SK-N-SH (cell line): ENCODE measurements at regions not wholly inside any gene's neighbourhood (a gene's known extent, or its start where the extent isn't known, plus 50 kb on each side); places are given as distances from the start of the nearest gene placed in this dataset.

Experiments used
- CTCF ChIA-PET: fragments of 300-600, 350-600 bp; formaldehyde crosslinking; extraction: SDS; loops from one replicate; lab custom pipeline; 2021; lab: Yijun Ruan, JAX
- POLR2A ChIA-PET: fragments of 350-600 bp; sonication (Branson Sonifier 250); formaldehyde crosslinking; extraction: SDS; loops from one replicate; lab custom pipeline; 2020; ENCODE audit warnings: antibody characterized with exemption, inconsistent platforms; lab: Yijun Ruan, JAX
- DNase-seq: peaks from one replicate; pipeline ENCODE4 v3.0.0; 2012
- H2AFZ ChIP-seq: fragments of 200-600 bp; sonication (generic); 2 replicates; pipeline ENCODE4 v1.8.1; 2016; ENCODE audit warnings: antibody characterized with exemption, mild to moderate bottlenecking, low read depth
- H3F3A ChIP-seq: fragments of 200-600 bp; sonication (generic); replicated peaks from 2 replicates; pipeline ENCODE3; 2016; ENCODE audit warnings: antibody characterized with exemption, mild to moderate bottlenecking; ENCODE audit not compliant: insufficient read depth
- H3K27ac ChIP-seq, 2 experiments: fragments of 200-500 bp in 1 of 2; fragments of 200-600 bp in 1 of 2; sonication (Bioruptor generic) in 1 of 2; sonication (generic), shearing (Covaris generic) in 1 of 2; 2 replicates each; pipeline versions ENCODE4 v1.5.1 to v1.6.1; 2014 to 2016; ENCODE audit warnings: low read depth in 2 of 2, inconsistent platforms in 1 of 2, low read length in 1 of 2, mild to moderate bottlenecking in 1 of 2, mixed read lengths in 1 of 2
- H3K27me3 ChIP-seq: fragments of 200-600 bp; sonication (generic), shearing (Covaris generic); 2 replicates; pipeline ENCODE4 v1.6.1; 2016; ENCODE audit warnings: mixed run types; ENCODE audit not compliant: insufficient read depth
- H3K36me3 ChIP-seq, 2 experiments: fragments of 200-500 bp in 1 of 2; fragments of 200-600 bp in 1 of 2; sonication (Bioruptor generic) in 1 of 2; sonication (generic) in 1 of 2; replicated peaks in 1 of 2; 2 replicates each; pipeline versions ENCODE3 to v1.5.1; 2014 to 2016; ENCODE audit warnings: low read length in 1 of 2, mild to moderate bottlenecking in 1 of 2; ENCODE audit not compliant: insufficient read depth in 2 of 2, control insufficient read depth in 1 of 2
- H3K4me1 ChIP-seq, 2 experiments: fragments of 200-500 bp in 1 of 2; fragments of 200-600 bp in 1 of 2; sonication (Bioruptor generic) in 1 of 2; sonication (generic), shearing (Covaris generic) in 1 of 2; 2 replicates each; pipeline versions ENCODE4 v1.5.1 to v1.6.1; 2014 to 2016; ENCODE audit warnings: low read depth in 1 of 2, low read length in 1 of 2, mixed run types in 1 of 2; ENCODE audit not compliant: insufficient read depth in 2 of 2, control insufficient read depth in 1 of 2
- H3K4me2 ChIP-seq: fragments of 200-600 bp; sonication (generic), shearing (Covaris generic); 2 replicates; pipeline ENCODE4 v1.6.1; 2017; ENCODE audit warnings: mixed run types
- H3K4me3 ChIP-seq, 2 experiments: fragments of 200-500 bp in 1 of 2; fragments of 200-600 bp in 1 of 2; sonication (Bioruptor generic) in 1 of 2; sonication (generic), shearing (Covaris generic) in 1 of 2; 2 replicates each; pipeline versions ENCODE4 v1.5.1 to v1.8.1; 2014 to 2016; ENCODE audit warnings: low read depth in 2 of 2, inconsistent platforms in 1 of 2, low read length in 1 of 2, mild to moderate bottlenecking in 1 of 2, mixed read lengths in 1 of 2, moderate library complexity in 1 of 2
- H3K79me2 ChIP-seq: fragments of 200-600 bp; sonication (generic); 2 replicates; pipeline ENCODE4 v1.8.1; 2017; ENCODE audit warnings: mild to moderate bottlenecking; ENCODE audit not compliant: insufficient read depth
- H3K9ac ChIP-seq: fragments of 200-600 bp; sonication (generic); 2 replicates; pipeline ENCODE4 v1.6.1; 2017; ENCODE audit warnings: mixed run types
- H3K9me2 ChIP-seq: fragments of 200-600 bp; sonication (generic); 2 replicates; pipeline ENCODE4 v1.6.1; 2017; ENCODE audit warnings: mixed run types
- H3K9me3 ChIP-seq: fragments of 200-600 bp; sonication (generic); 2 replicates; pipeline ENCODE4 v1.6.1; 2017; ENCODE audit warnings: mixed run types, mild to moderate bottlenecking, moderate library complexity
- H4K20me1 ChIP-seq: fragments of 200-600 bp; sonication (generic); 2 replicates; pipeline ENCODE4 v1.6.1; 2017; ENCODE audit warnings: mild to moderate bottlenecking, mixed run types; ENCODE audit not compliant: insufficient read depth
- CTCF ChIP-seq: fragments of 200-600 bp; sonication (generic); IDR thresholded peaks from 2 replicates; pipeline ENCODE4 v1.6.1; 2017; ENCODE audit warnings: antibody characterized with exemption, mild to moderate bottlenecking, moderate library complexity
- ELF1 ChIP-seq: IDR thresholded peaks from 2 replicates; pipeline ENCODE4 v1.4.0; 2012
- FOSL2 ChIP-seq: IDR thresholded peaks from 2 replicates; pipeline ENCODE4 v1.4.0; 2012; ENCODE audit warnings: low read depth, mild to moderate bottlenecking, moderate library complexity, borderline replicate concordance
- FOXJ3 ChIP-seq: sonication (generic); formaldehyde crosslinking; IDR thresholded peaks from 2 replicates; pipeline ENCODE4 v1.5.1; 2020; ENCODE audit warnings: mild to moderate bottlenecking, missing genetic modification reagents
- FOXM1 ChIP-seq: IDR thresholded peaks from 2 replicates; pipeline ENCODE4 v1.4.0; 2012; ENCODE audit warnings: low read depth, mild to moderate bottlenecking
- GATA2 ChIP-seq: sonication (generic); formaldehyde crosslinking; IDR thresholded peaks from 2 replicates; pipeline ENCODE4 v1.5.0; 2020; ENCODE audit warnings: mild to moderate bottlenecking, missing genetic modification reagents
- MEF2A ChIP-seq: IDR thresholded peaks from 2 replicates; pipeline ENCODE4 v1.4.0; 2012; ENCODE audit warnings: low read depth, borderline replicate concordance
- MXI1 ChIP-seq: IDR thresholded peaks from 2 replicates; pipeline ENCODE4 v1.6.1; 2012; ENCODE audit warnings: mild to moderate bottlenecking, low read depth, low read length, improper control_type of control experiment
- NRF1 ChIP-seq: IDR thresholded peaks from 2 replicates; pipeline ENCODE4 v1.6.1; 2012; ENCODE audit warnings: low read depth, mild to moderate bottlenecking, low read length
- POLR2AphosphoS5 ChIP-seq: IDR thresholded peaks from 2 replicates; pipeline ENCODE4 v1.6.1; 2012; ENCODE audit warnings: low read depth, low read length
- RCOR1 ChIP-seq: fragments of 150-350 bp; IDR thresholded peaks from 2 replicates; pipeline ENCODE4 v1.6.1; 2017; ENCODE audit warnings: antibody characterized with exemption, low read length
- SMC3 ChIP-seq: IDR thresholded peaks from 2 replicates; pipeline ENCODE4 v1.6.1; 2012; ENCODE audit warnings: low read depth, low read length, improper control_type of control experiment
- TCF12 ChIP-seq: IDR thresholded peaks from 2 replicates; pipeline ENCODE4 v1.4.0; 2012
- TEAD4 ChIP-seq: IDR thresholded peaks from 2 replicates; pipeline ENCODE4 v1.4.0; 2012; ENCODE audit warnings: mild to moderate bottlenecking, borderline replicate concordance; ENCODE audit not compliant: insufficient read depth
- YY1 ChIP-seq: IDR thresholded peaks from 2 replicates; pipeline ENCODE4 v1.4.0; 2012; ENCODE audit warnings: low read depth, mild to moderate bottlenecking
- WGBS: methylation state at CpG from one replicate; pipeline ENCODE4 v1.1.6; 2017; ENCODE audit warnings: low lambda C conversion rate; 5-methylcytosine and 5-hydroxymethylcytosine counted together
- TF ChIP-seq, protein P1 (sequence below): IDR thresholded peaks from 2 replicates; pipeline ENCODE4 v1.6.1; 2012; ENCODE audit warnings: mild to moderate bottlenecking, low read depth, low read length, moderate library complexity
- TF ChIP-seq, protein P2 (sequence below): fragments of 150-350 bp; IDR thresholded peaks from 2 replicates; pipeline ENCODE4 v1.6.1; 2017; ENCODE audit warnings: antibody characterized with exemption, low read length, low read depth, borderline replicate concordance

- no peaks in the 10 kb centered on the region for H3K36me3 ChIP-seq
- no peaks in the 10 kb centered on the region for H3K27me3 ChIP-seq
- WGBS: 23% methylated on average over 2 of the region's 2 CpGs
- no peaks in the 10 kb centered on the region for H3K9me2 ChIP-seq
- no peak overlapping the region for H3K4me3 ChIP-seq
- no peaks in the 10 kb centered on the region for H4K20me1 ChIP-seq
- DNase-seq: no peak
- no peak for TF ChIP-seq RCOR1
- no peak for TF ChIP-seq FOXM1
- no peak for TF ChIP-seq ELF1
- TF ChIP-seq FOSL2: no peak
- TF ChIP-seq YY1: no peak
- TF ChIP-seq SMC3: no peak
- no peak for TF ChIP-seq TEAD4
- TF ChIP-seq, protein P1, sequence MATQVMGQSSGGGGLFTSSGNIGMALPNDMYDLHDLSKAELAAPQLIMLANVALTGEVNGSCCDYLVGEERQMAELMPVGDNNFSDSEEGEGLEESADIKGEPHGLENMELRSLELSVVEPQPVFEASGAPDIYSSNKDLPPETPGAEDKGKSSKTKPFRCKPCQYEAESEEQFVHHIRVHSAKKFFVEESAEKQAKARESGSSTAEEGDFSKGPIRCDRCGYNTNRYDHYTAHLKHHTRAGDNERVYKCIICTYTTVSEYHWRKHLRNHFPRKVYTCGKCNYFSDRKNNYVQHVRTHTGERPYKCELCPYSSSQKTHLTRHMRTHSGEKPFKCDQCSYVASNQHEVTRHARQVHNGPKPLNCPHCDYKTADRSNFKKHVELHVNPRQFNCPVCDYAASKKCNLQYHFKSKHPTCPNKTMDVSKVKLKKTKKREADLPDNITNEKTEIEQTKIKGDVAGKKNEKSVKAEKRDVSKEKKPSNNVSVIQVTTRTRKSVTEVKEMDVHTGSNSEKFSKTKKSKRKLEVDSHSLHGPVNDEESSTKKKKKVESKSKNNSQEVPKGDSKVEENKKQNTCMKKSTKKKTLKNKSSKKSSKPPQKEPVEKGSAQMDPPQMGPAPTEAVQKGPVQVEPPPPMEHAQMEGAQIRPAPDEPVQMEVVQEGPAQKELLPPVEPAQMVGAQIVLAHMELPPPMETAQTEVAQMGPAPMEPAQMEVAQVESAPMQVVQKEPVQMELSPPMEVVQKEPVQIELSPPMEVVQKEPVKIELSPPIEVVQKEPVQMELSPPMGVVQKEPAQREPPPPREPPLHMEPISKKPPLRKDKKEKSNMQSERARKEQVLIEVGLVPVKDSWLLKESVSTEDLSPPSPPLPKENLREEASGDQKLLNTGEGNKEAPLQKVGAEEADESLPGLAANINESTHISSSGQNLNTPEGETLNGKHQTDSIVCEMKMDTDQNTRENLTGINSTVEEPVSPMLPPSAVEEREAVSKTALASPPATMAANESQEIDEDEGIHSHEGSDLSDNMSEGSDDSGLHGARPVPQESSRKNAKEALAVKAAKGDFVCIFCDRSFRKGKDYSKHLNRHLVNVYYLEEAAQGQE: no peak
- TF ChIP-seq TCF12: no peak
- no peak for TF ChIP-seq GATA2 (CRISPR knock-in tag)
- no peak for TF ChIP-seq MEF2A
- TF ChIP-seq POLR2AphosphoS5: no peak
- TF ChIP-seq MXI1: no peak
- TF ChIP-seq FOXJ3 (CRISPR knock-in tag): no peak
- TF ChIP-seq, all 33 proteins: peak for 0
- no peak overlapping the region for H2AFZ ChIP-seq
- H3K9me3 ChIP-seq: no peaks in the 10 kb centered on the region
- H3K27ac ChIP-seq: no peak overlapping the region
- ChIA-PET POLR2A (no interaction called here), CTCF (no interaction called here)
- no peak overlapping the region for H3K9ac ChIP-seq
- no peak overlapping the region for H3K4me2 ChIP-seq
- no peaks in the 10 kb centered on the region for H3F3A ChIP-seq
- H3K79me2 ChIP-seq: no peaks in the 10 kb centered on the region
- no peaks in the 10 kb centered on the region for H3K4me1 ChIP-seq
Observed at GRCh38 chr6:49038294-49038822, 424.7 kb downstream of the MMUT start.

GRCh38 chr6:49030251-49031020, 432.6 kb downstream of the MMUT start:
- no peaks in the 10 kb centered on the region for H3K36me3 ChIP-seq
- DNase-seq: no peak
- H3K79me2 ChIP-seq: no peaks in the 10 kb centered on the region
- no peak for TF ChIP-seq ELF1
- TF ChIP-seq, protein P2, sequence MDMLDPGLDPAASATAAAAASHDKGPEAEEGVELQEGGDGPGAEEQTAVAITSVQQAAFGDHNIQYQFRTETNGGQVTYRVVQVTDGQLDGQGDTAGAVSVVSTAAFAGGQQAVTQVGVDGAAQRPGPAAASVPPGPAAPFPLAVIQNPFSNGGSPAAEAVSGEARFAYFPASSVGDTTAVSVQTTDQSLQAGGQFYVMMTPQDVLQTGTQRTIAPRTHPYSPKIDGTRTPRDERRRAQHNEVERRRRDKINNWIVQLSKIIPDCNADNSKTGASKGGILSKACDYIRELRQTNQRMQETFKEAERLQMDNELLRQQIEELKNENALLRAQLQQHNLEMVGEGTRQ: no peak
- no peak for TF ChIP-seq TEAD4
- no peak for TF ChIP-seq CTCF
- TF ChIP-seq NRF1: no peak
- no peaks in the 10 kb centered on the region for H4K20me1 ChIP-seq
- H3K27me3 ChIP-seq: no peaks in the 10 kb centered on the region
- no peaks in the 10 kb centered on the region for H3K4me1 ChIP-seq
- no peak overlapping the region for H2AFZ ChIP-seq
- no peak overlapping the region for H3K27ac ChIP-seq
- H3F3A ChIP-seq: no peaks in the 10 kb centered on the region
- ChIA-PET CTCF (no interaction called here), POLR2A (no interaction called here)
- no peak overlapping the region for H3K4me3 ChIP-seq
- H3K4me2 ChIP-seq: no peak overlapping the region
- 23% methylated on average over 1 of the region's 1 CpG for WGBS
- H3K9ac ChIP-seq: no peak overlapping the region
- H3K9me3 ChIP-seq: no peaks in the 10 kb centered on the region
- no peaks in the 10 kb centered on the region for H3K9me2 ChIP-seq
